A673 (cell line): ENCODE measurements at regions not wholly inside any gene's neighbourhood (a gene's known extent, or its start where the extent isn't known, plus 50 kb on each side); places are given as distances from the start of the nearest gene placed in this dataset.

Source experiments
- BruUV-seq: library from RNA; stranded (reverse); fragments of 400-500 nt; replicated peaks from 2 replicates; lab custom pipeline; 2021; lab: Mats Ljungman, UMichigan
- CTCF ChIA-PET: fragments of 300-600 bp; sonication (Branson Sonifier 250); formaldehyde crosslinking; loops from one replicate; lab custom pipeline; 2022; ENCODE audit warnings: antibody characterized with exemption; lab: Charles Lee
- POLR2A ChIA-PET: fragments of 300-600 bp; sonication (Branson Sonifier 250); formaldehyde crosslinking; loops from one replicate; lab custom pipeline; 2022; ENCODE audit warnings: antibody characterized with exemption; ENCODE audit not compliant: low non-redundant PET; lab: Charles Lee
- DNase-seq: peaks from one replicate; pipeline ENCODE4 v3.0.0-alpha.2; 2015; ENCODE audit warnings: low spot score
- H3K27ac ChIP-seq: fragments of 200-600 bp; sonication (generic); 2 replicates; pipeline ENCODE4 v1.5.1; 2016; ENCODE audit warnings: mixed run types, low read depth, mild to moderate bottlenecking, mixed read lengths, antibody characterized with exemption, low read length; ENCODE audit not compliant: poor library complexity, severe bottlenecking
- H3K27me3 ChIP-seq: fragments of 200-600 bp; sonication (generic); replicated peaks from 2 replicates; pipeline ENCODE4 v1.6.1; 2017; ENCODE audit warnings: mixed run types, low read depth, mild to moderate bottlenecking, mixed read lengths, antibody characterized with exemption, low read length; ENCODE audit not compliant: insufficient read depth, poor library complexity
- H3K36me3 ChIP-seq: fragments of 200-600 bp; sonication (generic); 2 replicates; pipeline ENCODE4 v1.6.1; 2016; ENCODE audit warnings: mixed run types, mild to moderate bottlenecking, mixed read lengths, antibody characterized with exemption, low read length; ENCODE audit not compliant: insufficient read depth, poor library complexity, severe bottlenecking
- H3K4me1 ChIP-seq: fragments of 200-600 bp; sonication (generic); 2 replicates; pipeline ENCODE4 v1.6.1; 2017; ENCODE audit warnings: mixed run types, mild to moderate bottlenecking, mixed read lengths, antibody characterized with exemption, low read length; ENCODE audit not compliant: insufficient read depth, poor library complexity, severe bottlenecking
- H3K4me3 ChIP-seq: fragments of 200-600 bp; sonication (generic); 2 replicates; pipeline ENCODE4 v1.5.1; 2016; ENCODE audit warnings: low read depth, mixed run types, mild to moderate bottlenecking, mixed read lengths, low read length; ENCODE audit not compliant: poor library complexity, severe bottlenecking
- H3K9me3 ChIP-seq: fragments of 200-600 bp; sonication (generic); 2 replicates; pipeline ENCODE4 v1.6.1; 2016; ENCODE audit warnings: mixed run types, low read depth, mild to moderate bottlenecking, mixed read lengths, antibody characterized with exemption, low read length; ENCODE audit not compliant: poor library complexity, severe bottlenecking
- CTCF ChIP-seq: fragments of 300-800, 200-600 bp; sonication (generic); conservative IDR thresholded peaks from 2 replicates; pipeline ENCODE4 v1.5.1; 2017; ENCODE audit warnings: low read depth, mild to moderate bottlenecking, antibody characterized with exemption, low read length, moderate library complexity, mixed read lengths
- EZH2 ChIP-seq: fragments of 200-600 bp; sonication (generic); IDR thresholded peaks from 2 replicates; pipeline ENCODE4 v1.6.1; 2017; ENCODE audit warnings: borderline replicate concordance, low read depth, mild to moderate bottlenecking, mixed read lengths, antibody characterized with exemption, low read length; ENCODE audit not compliant: poor library complexity, severe bottlenecking
- intact Hi-C: fragments of 100-400 bp; cut with micrococcal nuclease; formaldehyde crosslinking; loops from one replicate; pipeline ENCODE4 v1.10.0; 2022; ENCODE audit not compliant: unreplicated experiment

DNA sequence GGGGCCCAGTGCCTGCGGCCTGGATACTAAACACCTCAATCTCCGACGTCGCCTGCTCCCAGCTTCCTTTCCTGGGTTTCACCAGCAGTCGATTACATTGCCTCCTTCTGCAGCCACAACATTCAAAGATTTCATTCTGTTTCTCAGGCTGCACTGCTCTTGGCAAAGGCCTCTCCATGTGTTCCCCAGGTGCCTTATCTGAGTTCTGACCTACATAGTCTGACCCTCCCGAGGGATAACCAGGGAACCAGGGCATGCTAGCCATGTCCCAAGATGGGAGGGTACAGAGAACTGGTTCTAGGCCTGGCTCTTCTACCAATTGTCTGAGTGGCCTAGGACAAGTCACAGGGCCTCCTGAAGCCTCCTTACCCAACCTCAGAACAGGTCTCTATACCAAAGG lies 62.2 kb upstream of the ACSL1 start:
- no peaks in the 10 kb centered on the region for H3K9me3 ChIP-seq
- no peaks in the 10 kb centered on the region for H3K36me3 ChIP-seq
- intact Hi-C loops, result no loop called here
- DNase-seq, result no peak
- TF ChIP-seq CTCF, result no peak
- TF ChIP-seq EZH2, result no peak
- ChIA-PET POLR2A (no interaction called here), CTCF (no interaction called here)
- H3K4me3 ChIP-seq, result no peak overlapping the region
- H3K27me3 ChIP-seq, result no peaks in the 10 kb centered on the region
- BruUV-seq, result no TSS peak
- H3K4me1 ChIP-seq, result no peaks in the 10 kb centered on the region
- no peak overlapping the region for H3K27ac ChIP-seq

GRCh38 chr4:184889666-184890335 lies 64.0 kb upstream of the ACSL1 start:
- BruUV-seq, result no TSS peak
- Histone ChIP-seq H3K4me1 (no peaks in the 10 kb centered on the region), H3K4me3 (no peak overlapping the region), H3K27ac (no peak overlapping the region), H3K9me3 (no peaks in the 10 kb centered on the region), H3K27me3 (no peaks in the 10 kb centered on the region), H3K36me3 (no peaks in the 10 kb centered on the region)
- DNase-seq, result no peak
- ChIA-PET CTCF (no interaction called here), POLR2A (interaction anchor here (0.6 kb wide), 1 partner anchor 10 kb away, joined by 3 read pairs; no protein-coding TSS in a partner anchor)
- intact Hi-C loops, result no loop called here
- TF ChIP-seq CTCF (no peak), EZH2 (no peak)

GRCh38 chr4:184890499-184890898 lies 64.7 kb upstream of the ACSL1 start:
- Histone ChIP-seq H3K27me3 (no peaks in the 10 kb centered on the region), H3K36me3 (no peaks in the 10 kb centered on the region), H3K4me3 (no peak overlapping the region), H3K27ac (no peak overlapping the region), H3K9me3 (no peaks in the 10 kb centered on the region), H3K4me1 (no peaks in the 10 kb centered on the region)
- no TSS peak for BruUV-seq
- no peak for DNase-seq
- ChIA-PET POLR2A (no interaction called here), CTCF (no interaction called here)
- no peak for TF ChIP-seq CTCF
- intact Hi-C loops, result no loop called here
